GM12878 (cell line): ENCODE measurements at regions not wholly inside any gene's neighbourhood (a gene's known extent, or its start where the extent isn't known, plus 50 kb on each side); places are given as distances from the start of the nearest gene placed in this dataset.

Experiments used
- ATAC-seq: fragments of 200-7000 bp; cut with Tn5 transposase; 3 replicates; pipeline ENCODE4 v1.9.1; 2020; ENCODE audit warnings: mild to moderate bottlenecking, moderate library complexity
- BruUV-seq: library from RNA; stranded (reverse); fragments of 400-500 nt; replicated peaks from 2 replicates; lab custom pipeline; 2021; lab: Mats Ljungman, UMichigan
- CTCF ChIA-PET: fragments of 300-600 bp; sonication (Branson Sonifier 250); formaldehyde crosslinking; extraction: SDS; loops from one replicate; lab custom pipeline; 2021; ENCODE audit warnings: inconsistent platforms; lab: Yijun Ruan, JAX
- POLR2A ChIA-PET: fragments of 350-600 bp; formaldehyde crosslinking; extraction: SDS; loops from one replicate; lab custom pipeline; 2021; ENCODE audit warnings: inconsistent platforms; lab: Charles Lee
- RAD21 ChIA-PET: fragments of 300-600 bp; sonication (Branson Sonifier 250); formaldehyde crosslinking; loops from one replicate; lab custom pipeline; 2023; ENCODE audit warnings: antibody characterized with exemption; ENCODE audit not compliant: unreplicated experiment; lab: Charles Lee
- SMC1A ChIA-PET: fragments of 300-600 bp; sonication (Branson Sonifier 250); formaldehyde crosslinking; loops from one replicate; lab custom pipeline; 2023; ENCODE audit not compliant: unreplicated experiment, uncharacterized antibody; lab: Charles Lee
- DNase-seq: peaks from one replicate; pipeline ENCODE4 v3.0.0-alpha.2; 2011; ENCODE audit warnings: low read depth, low spot score
- FAIRE-seq: peaks from 3 replicates; lab custom pipeline; 2011; peaks lifted over from hg19 to GRCh38; lab: Jason Lieb, UNC
- H2AFZ ChIP-seq: 2 replicates; pipeline ENCODE4 v1.6.0; 2011; ENCODE audit warnings: low read depth, low read length, control low read depth; ENCODE audit not compliant: control insufficient read depth
- H3K27ac ChIP-seq: 2 replicates; pipeline ENCODE4 v1.5.1; 2011; ENCODE audit warnings: control low read depth; ENCODE audit not compliant: control insufficient read depth, insufficient read depth
- H3K27me3 ChIP-seq, 2 experiments: replicated peaks in 1 of 2; 2 replicates each; pipeline versions ENCODE4 v1.6.0 to v1.6.1; 2011; ENCODE audit warnings: low read length in 1 of 2; ENCODE audit not compliant: control insufficient read depth in 2 of 2, insufficient read depth in 2 of 2
- H3K36me3 ChIP-seq, 2 experiments: 2 replicates each; pipeline ENCODE4 v1.5.1; 2011; ENCODE audit warnings: low read length in 1 of 2; ENCODE audit not compliant: control insufficient read depth in 2 of 2, insufficient read depth in 2 of 2
- H3K4me1 ChIP-seq: 2 replicates; pipeline ENCODE4 v1.6.1; 2011; ENCODE audit warnings: mild to moderate bottlenecking, low read length, moderate library complexity, mixed read lengths; ENCODE audit not compliant: control insufficient read depth, insufficient read depth
- H3K4me2 ChIP-seq: 2 replicates; pipeline ENCODE4 v1.6.0; 2011; ENCODE audit warnings: control low read depth; ENCODE audit not compliant: control insufficient read depth, insufficient read depth
- H3K4me3 ChIP-seq: fragments of 200-600 bp; sonication (generic); 2 replicates; pipeline ENCODE4 v1.5.1; 2016
- H3K79me2 ChIP-seq: 2 replicates; pipeline ENCODE4 v1.6.0; 2011; ENCODE audit warnings: low read length; ENCODE audit not compliant: control insufficient read depth, insufficient read depth
- H3K9ac ChIP-seq: 2 replicates; pipeline ENCODE4 v1.8.0; 2011; ENCODE audit warnings: low read length, control low read depth, mixed read lengths; ENCODE audit not compliant: control insufficient read depth, insufficient read depth
- H3K9me3 ChIP-seq: replicated peaks from 3 replicates; pipeline ENCODE4 v1.5.1; 2011; ENCODE audit warnings: mild to moderate bottlenecking, low read length; ENCODE audit not compliant: control insufficient read depth, insufficient read depth
- H4K20me1 ChIP-seq: 2 replicates; pipeline ENCODE4 v1.6.0; 2011; ENCODE audit not compliant: control insufficient read depth, insufficient read depth
- JUNB ChIP-seq: IDR thresholded peaks from 2 replicates; pipeline ENCODE4 v1.6.1; 2016; ENCODE audit warnings: antibody characterized with exemption, mild to moderate bottlenecking
- POU2F2 ChIP-seq: IDR thresholded peaks from 3 replicates; pipeline ENCODE4 v1.6.1; 2011; ENCODE audit warnings: low read depth, mild to moderate bottlenecking, low read length, borderline replicate concordance
- RBBP5 ChIP-seq: fragments of 200-600 bp; sonication (generic); conservative IDR thresholded peaks from 2 replicates; pipeline ENCODE4 v1.6.1; 2016
- WGBS: methylation state at CpG from one replicate; pipeline ENCODE4 v1.1.6; 2016; ENCODE audit warnings: low lambda C conversion rate; ENCODE audit not compliant: insufficient replicate concordance, insufficient coverage; ENCODE audit errors: missing lambda C conversion rate; 5-methylcytosine and 5-hydroxymethylcytosine counted together
- in situ Hi-C: fragments of 300-500 bp; cut with MboI; formaldehyde crosslinking; loops from 9 replicates; pipeline ENCODE4 v1.14.3; 2018; ENCODE audit warnings: mixed read lengths
- intact Hi-C: fragments of 100-400 bp; cut with micrococcal nuclease; formaldehyde crosslinking; loops from one replicate; pipeline ENCODE4 v1.14.2; 2022; ENCODE audit not compliant: unreplicated experiment
- TF ChIP-seq, protein P1 (sequence below): fragments of 450-650 bp; formaldehyde crosslinking; IDR thresholded peaks from 2 replicates; pipeline ENCODE4 v1.4.0; 2022; ENCODE audit warnings: mild to moderate bottlenecking, moderate library complexity
- TF ChIP-seq, protein P2 (sequence below): fragments of 450-650 bp; IDR thresholded peaks from 2 replicates; pipeline ENCODE4 v1.6.1; 2018; ENCODE audit warnings: mild to moderate bottlenecking, low read depth, moderate library complexity; ENCODE audit not compliant: partially characterized antibody

DNA sequence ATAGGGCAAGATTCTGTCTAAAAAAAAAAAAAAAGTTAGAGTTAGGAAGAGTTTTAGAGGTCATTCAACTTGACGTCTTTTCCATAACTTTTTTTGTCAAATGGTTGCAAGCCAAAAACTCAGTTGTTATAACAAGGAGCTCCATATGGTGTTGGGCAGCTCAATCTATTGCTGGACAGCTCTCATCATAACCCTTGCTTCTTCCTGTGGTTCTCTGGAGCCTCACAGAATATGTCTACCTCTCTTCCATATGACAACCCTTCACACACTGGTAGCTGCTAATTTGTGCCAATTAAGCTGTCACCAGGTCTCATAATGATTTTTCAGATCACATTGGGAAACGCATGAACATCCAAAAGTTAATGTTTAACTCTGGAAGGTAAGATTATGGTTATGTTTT is 57.8 kb upstream of the SLC16A1 start (continued):
- TF ChIP-seq, protein P1, sequence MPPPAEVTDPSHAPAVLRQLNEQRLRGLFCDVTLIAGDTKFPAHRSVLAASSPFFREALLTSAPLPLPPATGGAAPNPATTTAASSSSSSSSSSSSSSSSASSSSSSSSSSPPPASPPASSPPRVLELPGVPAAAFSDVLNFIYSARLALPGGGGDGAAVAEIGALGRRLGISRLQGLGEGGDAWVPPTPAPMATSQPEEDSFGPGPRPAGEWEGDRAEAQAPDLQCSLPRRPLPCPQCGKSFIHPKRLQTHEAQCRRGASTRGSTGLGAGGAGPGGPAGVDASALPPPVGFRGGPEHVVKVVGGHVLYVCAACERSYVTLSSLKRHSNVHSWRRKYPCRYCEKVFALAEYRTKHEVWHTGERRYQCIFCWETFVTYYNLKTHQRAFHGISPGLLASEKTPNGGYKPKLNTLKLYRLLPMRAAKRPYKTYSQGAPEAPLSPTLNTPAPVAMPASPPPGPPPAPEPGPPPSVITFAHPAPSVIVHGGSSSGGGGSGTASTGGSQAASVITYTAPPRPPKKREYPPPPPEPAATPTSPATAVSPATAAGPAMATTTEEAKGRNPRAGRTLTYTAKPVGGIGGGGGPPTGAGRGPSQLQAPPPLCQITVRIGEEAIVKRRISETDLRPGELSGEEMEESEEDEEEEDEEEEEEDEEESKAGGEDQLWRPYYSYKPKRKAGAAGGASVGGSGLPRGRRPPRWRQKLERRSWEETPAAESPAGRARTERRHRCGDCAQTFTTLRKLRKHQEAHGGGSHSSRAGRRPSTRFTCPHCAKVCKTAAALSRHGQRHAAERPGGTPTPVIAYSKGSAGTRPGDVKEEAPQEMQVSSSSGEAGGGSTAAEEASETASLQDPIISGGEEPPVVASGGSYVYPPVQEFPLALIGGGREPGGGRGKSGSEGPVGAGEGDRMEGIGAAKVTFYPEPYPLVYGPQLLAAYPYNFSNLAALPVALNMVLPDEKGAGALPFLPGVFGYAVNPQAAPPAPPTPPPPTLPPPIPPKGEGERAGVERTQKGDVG (CRISPR knock-in tag): no peak
- no peak for TF ChIP-seq RBBP5

DNA sequence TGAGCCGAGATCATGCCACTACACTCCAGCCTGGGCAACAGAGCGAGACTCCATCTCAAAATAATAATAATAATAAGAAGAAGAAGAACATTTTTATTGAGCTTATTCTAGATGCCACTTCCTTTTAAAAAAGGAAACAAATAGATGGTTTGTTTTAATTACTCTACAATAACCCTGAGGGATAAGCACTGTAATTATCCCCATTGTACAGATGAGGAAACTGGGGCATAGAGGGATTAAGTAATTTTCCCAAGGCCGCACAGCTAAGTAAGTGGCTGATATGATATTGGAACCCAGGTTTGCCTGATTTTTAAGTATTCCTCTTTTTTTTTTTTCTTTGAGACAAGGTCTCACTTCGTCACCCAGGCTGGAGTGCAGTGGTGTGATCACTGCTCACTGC is 58.5 kb upstream of the LRIG2 start:
- BruUV-seq: no TSS peak

More for the DNA sequence above, 58.5 kb upstream of the LRIG2 start:
- SMC1A ChIA-PET: interaction anchor here (0.7 to 2.2 kb wide), 4 partner anchors 9 to 212 kb away, joined by 3 to 7 read pairs (median 4); no protein-coding TSS in a partner anchor
- Histone ChIP-seq H3K36me3 (peaks cover 0 to 2% of the 10 kb centered on the region in 2 experiments; a peak in 1 of 4 replicates), H3K27ac (no peak overlapping the region), H3K4me3 (no peak overlapping the region), H3K79me2 (no peaks in the 10 kb centered on the region), H3K9ac (no peak overlapping the region), H3K4me2 (no peak overlapping the region), H3K4me1 (no peaks in the 10 kb centered on the region), H3K27me3 (no peaks in the 10 kb centered on the region), H2AFZ (no peak overlapping the region), H3K9me3 (no peaks in the 10 kb centered on the region), H4K20me1 (no peaks in the 10 kb centered on the region)
- in situ Hi-C loops (no loop called here), intact Hi-C loops (no loop called here)
- FAIRE-seq (no peak), DNase-seq (no peak), ATAC-seq (no peak)
- CTCF ChIA-PET: interaction anchor here (0.7 to 1.2 kb wide), 4 partner anchors 9 to 58 kb away, joined by 3 to 5 read pairs (median 3); partner anchors contain the start of gene LRIG2
- WGBS: 90% methylated on average over 4 of the region's 4 CpGs
- POLR2A ChIA-PET: interaction anchor here (0.6 to 1.1 kb wide), 2 partner anchors 15 to 208 kb away, joined by 3 to 4 read pairs; no protein-coding TSS in a partner anchor
- RAD21 ChIA-PET: no interaction called here
- no peak for TF ChIP-seq POU2F2
- TF ChIP-seq, protein P2, sequence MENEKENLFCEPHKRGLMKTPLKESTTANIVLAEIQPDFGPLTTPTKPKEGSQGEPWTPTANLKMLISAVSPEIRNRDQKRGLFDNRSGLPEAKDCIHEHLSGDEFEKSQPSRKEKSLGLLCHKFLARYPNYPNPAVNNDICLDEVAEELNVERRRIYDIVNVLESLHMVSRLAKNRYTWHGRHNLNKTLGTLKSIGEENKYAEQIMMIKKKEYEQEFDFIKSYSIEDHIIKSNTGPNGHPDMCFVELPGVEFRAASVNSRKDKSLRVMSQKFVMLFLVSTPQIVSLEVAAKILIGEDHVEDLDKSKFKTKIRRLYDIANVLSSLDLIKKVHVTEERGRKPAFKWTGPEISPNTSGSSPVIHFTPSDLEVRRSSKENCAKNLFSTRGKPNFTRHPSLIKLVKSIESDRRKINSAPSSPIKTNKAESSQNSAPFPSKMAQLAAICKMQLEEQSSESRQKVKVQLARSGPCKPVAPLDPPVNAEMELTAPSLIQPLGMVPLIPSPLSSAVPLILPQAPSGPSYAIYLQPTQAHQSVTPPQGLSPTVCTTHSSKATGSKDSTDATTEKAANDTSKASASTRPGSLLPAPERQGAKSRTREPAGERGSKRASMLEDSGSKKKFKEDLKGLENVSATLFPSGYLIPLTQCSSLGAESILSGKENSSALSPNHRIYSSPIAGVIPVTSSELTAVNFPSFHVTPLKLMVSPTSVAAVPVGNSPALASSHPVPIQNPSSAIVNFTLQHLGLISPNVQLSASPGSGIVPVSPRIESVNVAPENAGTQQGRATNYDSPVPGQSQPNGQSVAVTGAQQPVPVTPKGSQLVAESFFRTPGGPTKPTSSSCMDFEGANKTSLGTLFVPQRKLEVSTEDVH: no peak
- TF ChIP-seq JUNB: no peak
